Transverse colon (tissue), 4 donors: ENCODE measurements at regions not wholly inside any gene's neighbourhood (a gene's known extent, or its start where the extent isn't known, plus 50 kb on each side); places are given as distances from the start of the nearest gene placed in this dataset.

Experiments
- DNase-seq: peaks from one replicate; pipeline ENCODE4 v3.0.0-alpha.2; 2019
- H3K27ac ChIP-seq, 4 donors: fragments of 200-600 bp; sonication (generic); 2 replicates each; pipeline ENCODE4 v1.5.1; 2016 to 2018; ENCODE audit warnings: inconsistent platforms in 4 of 4
- H3K27me3 ChIP-seq: fragments of 200-600 bp; sonication (generic); 2 replicates; pipeline ENCODE4 v1.5.1; 2017; ENCODE audit warnings: inconsistent platforms
- H3K36me3 ChIP-seq, 4 donors: fragments of 200-600 bp; sonication (generic); 2 replicates each; pipeline ENCODE4 v1.5.1; 2017 to 2019; ENCODE audit warnings: inconsistent platforms in 4 of 4
- H3K4me1 ChIP-seq, 4 donors: fragments of 200-600 bp; sonication (generic); 2 replicates each; pipeline ENCODE4 v1.5.1; 2017 to 2020; ENCODE audit warnings: inconsistent platforms in 4 of 4
- H3K4me3 ChIP-seq, 4 donors: fragments of 200-600 bp; sonication (generic); 1 replicate in 1 of 4; 2 replicates in 3 of 4; pipeline versions ENCODE4 v1.5.1 to v1.6.1; 2017 to 2019; ENCODE audit warnings: inconsistent platforms in 4 of 4
- H3K9me3 ChIP-seq, 2 donors: fragments of 200-600 bp; sonication (generic); 2 replicates each; pipeline ENCODE4 v1.5.1; 2017 to 2019; ENCODE audit warnings: inconsistent platforms in 2 of 2
- EP300 ChIP-seq: sonication (generic); formaldehyde crosslinking; IDR thresholded peaks from one replicate; pipeline ENCODE4 v1.6.1; 2017; ENCODE audit warnings: antibody characterized with exemption, low read depth
- POLR2A ChIP-seq: fragments of 450-650 bp; IDR thresholded peaks from one replicate; pipeline ENCODE4 v1.6.1; 2016; ENCODE audit warnings: antibody characterized with exemption, mild to moderate bottlenecking, moderate library complexity
- POLR2AphosphoS5 ChIP-seq, 3 donors: sonication (generic); formaldehyde crosslinking; IDR thresholded peaks; one replicate each; pipeline ENCODE4 v1.6.1; 2016; ENCODE audit warnings: antibody characterized with exemption in 3 of 3
- WGBS, 2 donors: methylation state at CpG; one replicate each; pipeline ENCODE4 v1.1.5; 2018; ENCODE audit warnings: low coverage in 1 of 2; 5-methylcytosine and 5-hydroxymethylcytosine counted together
- in situ Hi-C, 4 donors: fragments of 200-750 bp; cut with MboI; loops; one replicate each; pipeline versions ENCODE4 v1.15.0 to v1.15.1; 2017; ENCODE audit warnings: low sequenced_read_pairs in 3 of 4, low pct_ligation_motif_present in 1 of 4, low pct_unique_long_range_greater_than_20kb in 1 of 4
- intact Hi-C: fragments of 100-400 bp; cut with DNase I; formaldehyde crosslinking; loops from one replicate; pipeline ENCODE4 v1.15.1; 2023; ENCODE audit warnings: low total_unique reads
- TF ChIP-seq, protein P1 (sequence below), 5 experiments: fragments of 200-600 bp in 3 of 5; fragments of 450-650 bp in 2 of 5; sonication (generic) in 3 of 5; IDR thresholded peaks; 1 replicate in 2 of 5; 2 replicates in 3 of 5; pipeline ENCODE4 v1.5.1; 2016 to 2017; ENCODE audit warnings: antibody characterized with exemption in 5 of 5, inconsistent platforms in 3 of 5, mild to moderate bottlenecking in 2 of 5, moderate library complexity in 1 of 5

- no peak for DNase-seq
- H3K27me3 ChIP-seq: no peaks in the 10 kb centered on the region
- in situ Hi-C loops: no loop called here
- no peak overlapping the region for H3K4me3 ChIP-seq
- H3K4me1 ChIP-seq: peaks cover 0 to 3% (median 0%) of the 10 kb centered on the region in 4 donors
- 43 to 71% methylated on average over 1 of the region's 1 CpG for WGBS, 2 donors
- peaks cover 0 to 5% of the 10 kb centered on the region in 2 donors for H3K9me3 ChIP-seq
- TF ChIP-seq, protein P1, sequence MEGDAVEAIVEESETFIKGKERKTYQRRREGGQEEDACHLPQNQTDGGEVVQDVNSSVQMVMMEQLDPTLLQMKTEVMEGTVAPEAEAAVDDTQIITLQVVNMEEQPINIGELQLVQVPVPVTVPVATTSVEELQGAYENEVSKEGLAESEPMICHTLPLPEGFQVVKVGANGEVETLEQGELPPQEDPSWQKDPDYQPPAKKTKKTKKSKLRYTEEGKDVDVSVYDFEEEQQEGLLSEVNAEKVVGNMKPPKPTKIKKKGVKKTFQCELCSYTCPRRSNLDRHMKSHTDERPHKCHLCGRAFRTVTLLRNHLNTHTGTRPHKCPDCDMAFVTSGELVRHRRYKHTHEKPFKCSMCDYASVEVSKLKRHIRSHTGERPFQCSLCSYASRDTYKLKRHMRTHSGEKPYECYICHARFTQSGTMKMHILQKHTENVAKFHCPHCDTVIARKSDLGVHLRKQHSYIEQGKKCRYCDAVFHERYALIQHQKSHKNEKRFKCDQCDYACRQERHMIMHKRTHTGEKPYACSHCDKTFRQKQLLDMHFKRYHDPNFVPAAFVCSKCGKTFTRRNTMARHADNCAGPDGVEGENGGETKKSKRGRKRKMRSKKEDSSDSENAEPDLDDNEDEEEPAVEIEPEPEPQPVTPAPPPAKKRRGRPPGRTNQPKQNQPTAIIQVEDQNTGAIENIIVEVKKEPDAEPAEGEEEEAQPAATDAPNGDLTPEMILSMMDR (IDR thresholded peaks at IDR 0.05): no peak
- TF ChIP-seq POLR2AphosphoS5 (IDR thresholded peaks at IDR 0.05) (no peak), EP300 (no peak), POLR2A (no peak)
- intact Hi-C loops: no loop called here
- no peak overlapping the region for H3K27ac ChIP-seq
- no peaks in the 10 kb centered on the region for H3K36me3 ChIP-seq
These were observed 179.2 kb downstream of the AASDH start for GRCh38 chr4:56208103-56208502.

DNA sequence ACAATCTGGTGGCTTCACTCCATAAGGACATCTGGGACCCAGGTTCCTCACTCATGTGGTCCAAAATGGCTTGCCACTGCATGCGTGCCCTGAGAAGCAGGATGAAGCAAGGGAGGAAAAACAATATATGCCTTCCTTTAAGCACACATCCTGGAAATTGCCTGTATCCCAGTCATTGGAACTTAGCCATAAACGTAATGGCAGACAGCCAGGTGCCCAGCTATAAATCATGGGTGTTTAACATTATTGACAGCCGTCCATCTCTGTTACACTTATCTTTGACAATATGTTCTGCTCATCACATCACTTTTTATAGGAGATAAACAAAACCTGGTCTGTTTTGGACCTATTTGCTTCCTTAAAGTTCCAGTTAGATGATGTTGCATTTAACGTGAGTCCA, 181.0 kb downstream of the AASDH start:
- in situ Hi-C loops: no loop called here
- Histone ChIP-seq H3K4me1 (no peaks in the 10 kb centered on the region), H3K4me3 (no peak overlapping the region), H3K9me3 (peaks cover 0 to under 1% of the 10 kb centered on the region in 2 donors), H3K36me3 (no peaks in the 10 kb centered on the region), H3K27me3 (no peaks in the 10 kb centered on the region), H3K27ac (no peak overlapping the region)
- DNase-seq: peak; percentile 19
- WGBS, 2 donors: 71 to 80% methylated on average over 3 to 4 of the region's 4 CpGs
- TF ChIP-seq EP300 (no peak), POLR2AphosphoS5 (IDR thresholded peaks at IDR 0.05) (no peak), POLR2A (no peak)
- TF ChIP-seq, protein P1 (IDR thresholded peaks at IDR 0.05): no peak
- intact Hi-C loops: no loop called here

DNA sequence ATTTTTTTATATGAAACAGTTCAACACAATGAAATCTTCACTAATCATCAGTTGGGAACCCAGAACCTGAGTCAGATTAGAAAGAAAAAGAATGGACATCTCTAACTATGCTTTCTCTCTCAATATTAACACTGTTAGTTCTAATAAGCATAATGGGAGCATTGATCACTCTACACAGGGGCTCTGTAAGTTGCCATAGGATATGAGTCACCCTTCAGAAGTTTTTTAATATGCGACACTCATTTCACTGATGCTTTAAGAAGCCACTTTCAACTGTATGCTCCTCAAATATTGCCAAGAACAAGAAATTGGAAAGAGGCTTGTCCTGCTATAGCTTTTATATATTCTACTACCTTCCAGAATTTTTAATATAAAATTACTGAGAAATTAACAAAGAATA, 187.0 kb downstream of the AASDH start:
- no peak overlapping the region for H3K4me3 ChIP-seq
- no peak overlapping the region for H3K27ac ChIP-seq
- 70 to 78% methylated on average over 1 of the region's 1 CpG for WGBS, 2 donors
- no peak for DNase-seq
- H3K36me3 ChIP-seq: no peaks in the 10 kb centered on the region
- H3K9me3 ChIP-seq: no peaks in the 10 kb centered on the region
- H3K4me1 ChIP-seq: peaks cover 7 to 29% (median 21%) of the 10 kb centered on the region in 4 donors
- no peak for TF ChIP-seq POLR2AphosphoS5 (IDR thresholded peaks at IDR 0.05)
- TF ChIP-seq POLR2A: no peak
- TF ChIP-seq, protein P1 (IDR thresholded peaks at IDR 0.05): no peak
- TF ChIP-seq EP300: no peak
- in situ Hi-C loops (no loop called here), intact Hi-C loops (no loop called here)
- no peaks in the 10 kb centered on the region for H3K27me3 ChIP-seq

DNA sequence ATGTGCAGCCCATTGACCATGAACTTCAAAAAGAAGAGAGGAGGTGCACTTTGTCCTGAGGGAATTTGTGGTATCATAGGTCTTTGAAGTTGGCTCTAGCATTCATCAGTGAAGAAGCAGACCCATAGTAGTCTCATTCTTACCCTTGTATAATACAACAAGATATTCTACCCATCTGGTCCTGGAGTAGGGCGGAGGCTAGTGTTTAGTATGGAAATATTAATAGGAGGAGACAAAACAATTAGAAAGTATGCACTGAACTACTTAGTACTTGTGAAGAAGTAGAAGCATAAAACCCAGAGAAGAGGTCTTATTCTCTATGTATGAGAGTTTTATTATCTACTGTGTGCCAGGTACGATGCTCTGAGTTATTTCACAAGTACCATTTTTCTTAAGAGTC, 189.0 kb downstream of the AASDH start:
- no peaks in the 10 kb centered on the region for H3K36me3 ChIP-seq
- H3K4me3 ChIP-seq: no peak overlapping the region
- H3K27me3 ChIP-seq: no peaks in the 10 kb centered on the region
- peak overlapping the region in 1 of 4 donors; percentile 66 for H3K27ac ChIP-seq
- peaks cover 7 to 35% (median 21%) of the 10 kb centered on the region in 4 donors for H3K4me1 ChIP-seq
- WGBS, 2 donors: 64 to 84% methylated on average over 2 of the region's 2 CpGs
- no peak for TF ChIP-seq POLR2A
- TF ChIP-seq, protein P1 (IDR thresholded peaks at IDR 0.05): no peak
- TF ChIP-seq EP300: no peak
- no peak for TF ChIP-seq POLR2AphosphoS5 (IDR thresholded peaks at IDR 0.05)
- in situ Hi-C loops: no loop called here
- no peaks in the 10 kb centered on the region for H3K9me3 ChIP-seq
- no peak for DNase-seq
- intact Hi-C loops: no loop called here
